ENCODE measurements at regions not wholly inside any gene's neighbourhood (a gene's known extent, or its start where the extent isn't known, plus 50 kb on each side); places are given as distances from the start of the nearest gene placed in this dataset.
"Not testable (repeated sequence)": the region's sequence is repeated elsewhere in the genome, so short reads cannot be mapped to it uniquely, and the experiment has no call there.

DNA sequence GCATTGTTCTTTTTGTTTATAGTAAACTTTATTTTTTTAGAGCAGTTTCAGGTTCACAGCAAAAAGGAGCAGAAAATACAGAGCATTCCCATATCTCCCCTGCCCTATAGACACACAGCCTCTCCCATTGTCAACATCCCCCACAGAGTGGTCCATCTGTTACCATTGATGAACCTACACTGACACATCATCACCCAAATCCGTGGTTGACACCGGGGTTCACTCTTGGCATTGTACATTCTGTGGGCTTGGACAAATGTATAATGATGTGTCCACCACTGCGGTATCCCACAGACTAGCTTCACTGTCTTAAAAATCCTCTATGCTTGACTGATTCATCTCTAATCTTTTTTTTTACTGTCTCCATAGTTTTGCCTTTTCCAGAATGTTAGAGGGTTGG lies 120.7 kb upstream of the SPATA31C2 start:
- Histone ChIP-seq H3K36me3 (ENCODE audit: insufficient read depth, low read length) (no peaks in the 10 kb centered on the region), H3K4me1 (ENCODE audit: insufficient read depth, low read length) (peaks cover 5% of the 10 kb centered on the region; the same call in 1 of the 2 replicates), H3K9me3 (ENCODE audit: control insufficient read depth, insufficient read depth, low read length) (no peaks in the 10 kb centered on the region), H3K9ac (ENCODE audit: low read depth, low read length) (no peak overlapping the region)

DNA sequence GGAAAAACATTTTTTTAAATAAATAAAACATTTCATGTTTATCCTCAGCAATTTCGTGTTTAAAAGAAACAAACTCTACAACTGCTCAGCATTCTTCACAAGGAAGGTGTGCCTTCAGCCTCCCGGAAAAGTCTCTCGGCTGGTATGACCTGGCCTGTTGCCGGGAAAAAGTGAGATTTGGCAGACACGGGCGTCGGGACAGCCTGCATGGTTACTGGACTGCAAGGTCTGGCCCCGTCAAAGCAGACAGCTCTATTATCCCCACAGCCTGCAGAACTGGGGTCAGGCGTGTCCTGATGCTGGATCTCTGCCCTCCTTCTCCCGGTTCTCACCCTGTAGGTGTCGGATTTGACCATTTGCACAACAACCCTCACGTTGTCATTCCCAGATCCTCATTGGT lies 120.3 kb upstream of the SPATA31C2 start:
- Histone ChIP-seq H3K4me1 (ENCODE audit: insufficient read depth, low read length) (peaks cover 5% of the 10 kb centered on the region; the same call in 1 of the 2 replicates), H3K36me3 (ENCODE audit: insufficient read depth, low read length) (no peaks in the 10 kb centered on the region), H3K9me3 (ENCODE audit: control insufficient read depth, insufficient read depth, low read length) (no peaks in the 10 kb centered on the region), H3K9ac (ENCODE audit: low read depth, low read length) (no peak overlapping the region)

DNA sequence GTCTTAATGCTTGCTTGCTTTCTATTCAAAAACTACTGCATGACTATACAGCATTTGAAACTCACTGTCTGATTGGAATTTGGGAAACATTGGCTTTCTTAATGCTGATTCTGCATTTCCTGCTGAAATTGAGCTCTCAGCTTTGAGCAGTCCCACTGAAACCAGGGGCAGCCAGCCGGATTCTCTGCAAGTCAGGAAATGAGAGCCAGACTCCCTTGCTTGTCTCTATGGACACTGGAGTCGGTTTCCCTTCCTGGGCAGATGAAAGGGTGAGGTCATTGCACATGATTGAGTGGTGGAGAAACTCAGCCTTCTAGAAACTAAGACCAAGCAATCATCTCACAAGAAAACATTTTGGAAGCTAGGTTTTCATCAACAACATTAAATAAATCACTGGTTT lies 119.7 kb upstream of the SPATA31C2 start:
- H3K9ac ChIP-seq (ENCODE audit: low read depth, low read length), result no peak overlapping the region
- no peaks in the 10 kb centered on the region for H3K9me3 ChIP-seq (ENCODE audit: control insufficient read depth, insufficient read depth, low read length)
- H3K4me1 ChIP-seq (ENCODE audit: insufficient read depth, low read length), result peaks cover 5% of the 10 kb centered on the region; the same call in 1 of the 2 replicates
- no peaks in the 10 kb centered on the region for H3K36me3 ChIP-seq (ENCODE audit: insufficient read depth, low read length)

DNA sequence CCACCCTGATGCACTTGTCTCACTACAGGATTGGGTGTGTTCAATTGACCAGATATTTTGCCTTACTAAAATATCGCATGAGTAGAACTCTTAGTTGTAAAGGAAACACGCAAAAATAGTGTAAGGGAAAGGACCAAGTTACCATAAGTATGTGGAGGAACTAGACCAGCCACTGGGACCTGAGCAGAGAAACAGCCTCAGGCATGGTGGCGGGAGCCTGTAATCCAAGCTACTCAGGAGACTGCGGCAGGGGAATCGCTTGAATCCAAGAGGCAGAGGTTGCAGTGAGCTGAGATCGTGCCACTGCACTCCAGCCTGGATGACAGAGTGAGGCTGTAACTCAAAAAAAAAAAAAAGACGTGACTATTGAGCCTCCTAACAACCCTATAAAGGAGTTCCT lies 117.9 kb upstream of the SPATA31C2 start:
- Histone ChIP-seq H3K4me1 (ENCODE audit: insufficient read depth, low read length) (peaks cover 5% of the 10 kb centered on the region; the same call in 1 of the 2 replicates), H3K36me3 (ENCODE audit: insufficient read depth, low read length) (no peaks in the 10 kb centered on the region), H3K9ac (ENCODE audit: low read depth, low read length) (no peak overlapping the region), H3K9me3 (ENCODE audit: control insufficient read depth, insufficient read depth, low read length) (no peaks in the 10 kb centered on the region)

DNA sequence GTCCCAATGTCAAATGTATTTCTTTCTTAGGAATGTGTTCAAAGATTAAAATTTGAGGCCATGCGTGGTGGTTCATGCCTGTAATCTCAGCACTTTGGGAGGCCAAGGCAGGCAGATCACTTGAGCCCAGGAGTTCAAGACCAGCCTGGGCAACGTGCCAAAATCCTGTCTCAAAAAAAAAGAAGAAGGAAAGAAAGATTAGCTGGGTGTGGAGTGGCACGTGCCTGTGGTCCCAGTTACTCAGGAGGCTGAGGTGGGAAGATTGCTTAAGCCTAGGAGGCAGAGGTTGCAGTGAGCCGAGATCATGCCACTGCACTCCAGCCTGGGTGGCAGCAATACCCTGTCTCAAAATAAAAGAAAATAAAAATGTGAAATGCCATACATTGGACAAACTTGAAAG lies 117.5 kb upstream of the SPATA31C2 start:
- not testable (repeated sequence) for H3K9me3 ChIP-seq (ENCODE audit: control insufficient read depth, insufficient read depth, low read length); H3K9ac ChIP-seq (ENCODE audit: low read depth, low read length); H3K36me3 ChIP-seq (ENCODE audit: insufficient read depth, low read length); H3K4me1 ChIP-seq (ENCODE audit: insufficient read depth, low read length)

DNA sequence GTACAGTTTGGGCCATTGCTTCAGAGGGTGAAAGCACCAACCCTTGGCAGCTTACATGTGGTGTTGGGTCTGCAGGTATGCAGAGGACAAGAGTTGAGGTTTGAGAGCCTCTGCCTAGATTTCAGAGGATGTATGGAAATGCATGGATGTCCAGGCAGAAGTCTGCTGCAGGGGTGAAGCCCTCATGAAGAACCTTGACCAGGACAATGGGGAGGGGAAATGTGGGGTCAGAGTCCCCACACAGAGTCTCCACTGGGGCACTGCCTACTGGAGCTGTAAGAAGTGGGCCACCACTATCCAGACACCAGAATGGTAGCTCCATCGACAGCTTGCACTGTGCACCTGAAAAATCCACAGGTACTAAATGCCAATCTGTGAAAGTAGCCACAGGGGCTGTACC lies 113.6 kb upstream of the SPATA31C2 start:
- H3K9ac ChIP-seq (ENCODE audit: low read depth, low read length), result no peak overlapping the region
- no peaks in the 10 kb centered on the region for H3K9me3 ChIP-seq (ENCODE audit: control insufficient read depth, insufficient read depth, low read length)
- H3K36me3 ChIP-seq (ENCODE audit: insufficient read depth, low read length), result no peaks in the 10 kb centered on the region
- H3K4me1 ChIP-seq (ENCODE audit: insufficient read depth, low read length), result no peaks in the 10 kb centered on the region

DNA sequence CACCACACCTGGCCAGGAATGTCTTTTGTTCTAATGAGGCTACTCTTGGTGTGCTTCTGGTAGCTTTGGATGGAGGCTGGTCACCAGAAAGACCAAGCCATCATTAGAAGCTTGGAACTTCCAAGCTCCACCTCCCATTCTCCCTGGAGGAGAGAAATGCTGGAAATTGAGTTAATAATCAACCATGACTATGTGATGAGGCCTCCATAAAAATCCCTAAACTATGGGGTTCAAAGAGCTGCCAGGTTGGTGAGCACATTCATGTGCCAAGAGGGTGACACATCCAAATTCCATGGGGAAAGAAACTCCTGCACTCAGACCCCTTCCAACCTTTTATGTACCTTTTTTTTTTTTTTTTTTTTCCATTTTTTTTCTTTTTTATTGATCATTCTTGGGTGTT lies 105.5 kb upstream of the SPATA31C2 start:
- Histone ChIP-seq H3K9ac (ENCODE audit: low read depth, low read length) (no peak overlapping the region), H3K9me3 (ENCODE audit: control insufficient read depth, insufficient read depth, low read length) (no peaks in the 10 kb centered on the region), H3K36me3 (ENCODE audit: insufficient read depth, low read length) (no peaks in the 10 kb centered on the region), H3K4me1 (ENCODE audit: insufficient read depth, low read length) (no peaks in the 10 kb centered on the region)

DNA sequence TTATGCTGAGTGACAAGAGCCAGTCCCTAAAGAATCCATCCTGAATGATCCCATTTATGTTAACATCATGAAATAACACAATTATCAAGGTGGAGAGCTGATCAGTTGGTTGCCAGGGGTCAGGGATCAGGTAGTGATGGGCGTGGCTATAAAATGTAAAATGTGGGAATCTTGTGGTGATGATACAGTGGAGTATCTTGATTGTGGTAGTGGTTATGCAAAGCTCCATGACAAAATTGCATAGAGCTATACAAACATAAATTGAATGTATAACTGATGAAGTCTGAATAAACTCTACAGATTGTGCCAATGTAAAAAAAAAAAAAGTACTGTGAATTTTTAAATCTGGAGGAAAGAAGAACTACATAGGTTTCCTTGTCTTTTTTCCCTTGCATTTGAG lies 104.6 kb upstream of the SPATA31C2 start:
- H3K36me3 ChIP-seq (ENCODE audit: insufficient read depth, low read length), result no peaks in the 10 kb centered on the region
- no peak overlapping the region for H3K9ac ChIP-seq (ENCODE audit: low read depth, low read length)
- no peaks in the 10 kb centered on the region for H3K9me3 ChIP-seq (ENCODE audit: control insufficient read depth, insufficient read depth, low read length)
- H3K4me1 ChIP-seq (ENCODE audit: insufficient read depth, low read length), result no peaks in the 10 kb centered on the region

DNA sequence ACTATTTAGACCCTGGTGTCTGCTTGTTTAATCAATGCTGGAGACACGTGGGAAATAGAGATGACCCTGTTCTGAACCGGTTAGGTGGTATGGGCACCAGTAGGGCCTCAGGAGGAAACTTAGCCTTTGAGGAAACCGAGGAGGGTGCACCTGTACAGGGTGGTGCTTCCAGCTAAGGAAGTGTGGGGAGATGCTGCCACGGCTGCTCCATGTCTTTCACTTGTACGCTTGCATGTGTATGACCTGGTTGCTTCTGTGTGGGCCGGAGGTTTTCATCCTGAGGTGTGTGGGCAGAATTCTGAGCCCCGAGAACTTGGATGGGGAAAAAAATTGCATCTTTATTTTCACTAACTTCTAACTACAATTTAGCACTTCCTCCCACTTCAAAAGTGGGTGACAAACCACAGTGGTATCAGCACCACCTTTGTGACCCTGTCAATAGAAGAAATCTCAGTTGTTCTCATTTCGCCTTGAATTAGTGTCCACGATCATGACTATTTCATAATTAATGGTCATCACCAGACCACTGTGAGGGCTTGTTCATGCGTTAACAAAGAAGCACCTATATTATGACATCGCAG lies 99.8 kb upstream of the SPATA31C2 start:
- H3K9ac ChIP-seq (ENCODE audit: low read depth, low read length), result no peak overlapping the region
- no peaks in the 10 kb centered on the region for H3K4me1 ChIP-seq (ENCODE audit: insufficient read depth, low read length)

DNA sequence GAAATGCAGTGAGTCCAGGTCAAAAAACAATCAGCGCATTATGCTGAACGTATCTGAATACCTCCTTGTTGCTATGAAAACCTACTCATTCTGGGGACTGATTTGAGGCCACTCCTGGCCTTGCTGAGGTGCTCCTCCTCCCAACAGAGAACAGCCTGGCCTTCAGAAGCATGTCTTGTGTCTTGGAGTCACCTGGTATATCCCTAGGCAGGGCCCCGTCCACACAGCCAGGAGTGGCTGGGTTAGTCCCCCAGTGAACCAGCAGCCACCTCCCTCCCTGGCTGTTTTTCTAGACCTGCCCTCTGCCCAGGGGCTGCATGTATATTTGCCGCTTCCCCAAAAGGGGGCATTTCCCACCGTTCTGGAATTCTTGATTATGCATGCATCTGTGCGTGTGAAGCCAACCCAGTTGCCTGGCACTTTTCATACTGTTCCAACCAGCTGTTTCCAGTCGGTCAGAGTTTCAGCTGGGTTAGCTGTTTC lies 99.2 kb upstream of the SPATA31C2 start:
- Histone ChIP-seq H3K9me3 (ENCODE audit: control insufficient read depth, insufficient read depth, low read length) (no peaks in the 10 kb centered on the region), H3K36me3 (ENCODE audit: insufficient read depth, low read length) (no peaks in the 10 kb centered on the region), H3K4me1 (ENCODE audit: insufficient read depth, low read length) (no peaks in the 10 kb centered on the region), H3K9ac (ENCODE audit: low read depth, low read length) (no peak overlapping the region)

More for the DNA sequence above, 99.8 kb upstream of the SPATA31C2 start:
- Histone ChIP-seq H3K36me3 (ENCODE audit: insufficient read depth, low read length) (no peaks in the 10 kb centered on the region), H3K9me3 (ENCODE audit: control insufficient read depth, insufficient read depth, low read length) (no peaks in the 10 kb centered on the region)

DNA sequence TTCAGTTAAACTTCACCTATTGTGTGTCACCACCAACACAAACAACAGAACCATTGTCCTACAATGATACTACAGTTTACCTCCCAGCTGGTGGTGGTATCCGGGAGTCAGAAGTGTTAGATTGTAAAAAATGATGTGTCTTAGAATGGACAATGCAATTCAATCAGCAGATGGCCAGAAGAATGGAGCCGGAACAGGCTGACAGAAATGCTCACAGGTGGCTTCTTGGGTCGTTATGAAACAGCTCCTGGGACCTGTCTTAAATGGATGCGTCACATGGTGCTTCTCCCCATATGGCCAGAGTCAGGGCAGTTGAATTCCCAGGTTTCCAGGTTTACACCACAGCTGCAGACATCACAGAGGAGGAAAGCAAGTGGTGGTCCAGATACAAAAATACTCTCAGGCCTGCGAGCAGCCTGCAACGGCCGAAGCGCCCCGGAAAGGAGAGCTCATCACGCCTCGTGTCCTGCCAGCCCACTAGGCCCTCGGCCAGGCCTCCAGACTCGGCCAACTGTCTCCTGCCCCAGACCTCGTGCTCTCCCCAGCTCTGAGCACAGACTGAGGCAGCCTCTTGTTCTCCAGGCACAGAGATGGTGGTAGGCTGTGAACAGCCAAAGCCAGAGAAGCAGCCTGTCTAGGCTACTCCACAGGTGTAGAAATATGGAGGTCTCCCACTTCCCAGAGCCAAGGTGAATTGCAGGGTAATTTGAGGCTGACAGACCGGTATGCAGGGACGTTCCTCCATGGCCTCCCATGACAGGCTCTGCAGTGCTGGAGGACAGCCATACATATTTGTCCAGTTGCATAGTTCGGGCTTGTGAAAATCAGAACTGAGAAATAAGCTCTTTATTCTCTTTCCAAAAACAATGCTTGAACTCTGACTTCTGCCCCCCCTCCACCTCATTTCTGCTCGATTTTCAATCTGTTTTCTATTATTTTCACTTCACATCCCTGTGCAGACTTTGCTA lies 98.5 kb upstream of the SPATA31C2 start:
- Histone ChIP-seq H3K4me1 (ENCODE audit: insufficient read depth, low read length) (no peaks in the 10 kb centered on the region), H3K9me3 (ENCODE audit: control insufficient read depth, insufficient read depth, low read length) (no peaks in the 10 kb centered on the region), H3K9ac (ENCODE audit: low read depth, low read length) (no peak overlapping the region), H3K36me3 (ENCODE audit: insufficient read depth, low read length) (no peaks in the 10 kb centered on the region)

DNA sequence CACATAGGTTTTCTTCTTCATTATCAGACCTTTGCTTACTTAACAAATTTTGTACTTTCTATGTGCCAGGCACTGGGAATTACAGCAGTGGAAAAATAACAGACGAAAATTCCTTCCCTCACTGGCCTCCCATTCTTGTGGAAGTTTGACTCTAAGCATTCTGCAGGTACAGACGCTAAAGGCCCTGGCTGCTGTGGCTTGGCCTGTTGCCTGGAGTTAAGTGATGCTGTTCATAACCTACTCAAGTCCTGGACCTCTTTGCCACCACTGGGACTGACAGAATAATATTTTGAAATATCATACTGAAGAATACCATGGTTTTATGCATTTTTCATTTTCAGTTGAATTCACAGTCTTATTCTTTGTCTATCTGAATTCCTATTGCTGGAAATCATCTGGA lies 97.3 kb upstream of the SPATA31C2 start:
- Histone ChIP-seq H3K9me3 (ENCODE audit: control insufficient read depth, insufficient read depth, low read length) (no peaks in the 10 kb centered on the region), H3K36me3 (ENCODE audit: insufficient read depth, low read length) (no peaks in the 10 kb centered on the region), H3K9ac (ENCODE audit: low read depth, low read length) (no peak overlapping the region), H3K4me1 (ENCODE audit: insufficient read depth, low read length) (no peaks in the 10 kb centered on the region)

DNA sequence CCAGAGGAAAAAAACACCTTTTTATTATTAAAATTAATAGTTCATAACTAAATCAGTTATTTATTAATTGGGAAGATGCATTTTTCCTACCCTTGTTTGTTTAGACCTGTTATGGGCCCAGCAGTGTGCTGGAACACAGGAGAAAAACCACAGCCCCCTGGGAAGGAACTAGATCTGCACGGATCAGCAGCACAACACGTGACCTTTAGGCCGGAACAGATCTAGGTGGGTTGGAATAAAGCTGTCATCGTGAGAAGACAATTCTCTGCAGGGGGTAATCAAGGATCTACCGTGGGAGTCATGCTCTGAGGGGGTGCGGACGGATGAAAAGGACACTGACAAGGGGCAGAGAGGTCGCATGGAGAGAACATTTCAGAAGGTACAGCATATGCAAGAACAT lies 95.8 kb upstream of the SPATA31C2 start:
- no peaks in the 10 kb centered on the region for H3K4me1 ChIP-seq (ENCODE audit: insufficient read depth, low read length)
- H3K36me3 ChIP-seq (ENCODE audit: insufficient read depth, low read length), result no peaks in the 10 kb centered on the region
- no peak overlapping the region for H3K9ac ChIP-seq (ENCODE audit: low read depth, low read length)
- no peaks in the 10 kb centered on the region for H3K9me3 ChIP-seq (ENCODE audit: control insufficient read depth, insufficient read depth, low read length)

DNA sequence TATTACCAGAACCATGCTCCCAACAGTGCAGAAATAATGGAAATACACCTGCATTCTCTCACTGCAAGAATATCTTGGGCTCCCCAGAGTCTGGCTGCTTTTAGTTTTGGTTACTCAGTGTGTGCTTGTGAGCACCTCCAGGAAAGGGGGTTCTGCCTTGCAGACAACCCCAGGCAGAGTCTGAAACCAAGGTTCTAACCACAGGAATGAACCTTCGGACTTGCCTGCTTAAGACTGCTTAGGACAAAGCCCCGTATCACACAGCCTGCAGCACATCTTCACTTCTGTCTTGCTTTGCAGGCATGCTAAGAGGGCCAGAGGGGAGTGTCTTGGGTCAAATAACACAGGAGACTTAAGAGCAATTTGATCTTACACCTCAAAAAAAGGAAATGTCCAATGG lies 94.8 kb upstream of the SPATA31C2 start:
- Histone ChIP-seq H3K9me3 (ENCODE audit: control insufficient read depth, insufficient read depth, low read length) (no peaks in the 10 kb centered on the region), H3K9ac (ENCODE audit: low read depth, low read length) (no peak overlapping the region), H3K36me3 (ENCODE audit: insufficient read depth, low read length) (no peaks in the 10 kb centered on the region), H3K4me1 (ENCODE audit: insufficient read depth, low read length) (no peaks in the 10 kb centered on the region)

DNA sequence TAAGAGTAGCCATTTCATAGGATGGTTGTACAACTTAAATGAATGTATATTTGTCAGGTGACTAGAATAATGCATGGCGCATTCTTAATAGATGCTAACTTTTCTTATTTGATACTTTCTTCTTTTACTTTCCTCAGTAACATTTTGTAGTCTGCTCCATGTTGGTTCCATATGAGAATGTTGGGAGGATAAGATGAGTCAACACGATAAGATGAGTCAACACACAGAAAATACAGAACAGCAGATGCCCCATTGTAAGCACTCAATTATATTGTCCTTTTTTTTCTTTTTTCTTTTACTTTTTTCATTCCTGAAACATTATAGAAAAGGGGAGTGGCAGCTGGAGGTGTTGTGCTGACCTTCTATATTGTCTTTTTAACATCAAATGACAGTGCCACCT lies 92.3 kb upstream of the SPATA31C2 start:
- Histone ChIP-seq H3K4me1 (ENCODE audit: insufficient read depth, low read length) (no peaks in the 10 kb centered on the region), H3K9ac (ENCODE audit: low read depth, low read length) (no peak overlapping the region), H3K36me3 (ENCODE audit: insufficient read depth, low read length) (no peaks in the 10 kb centered on the region), H3K9me3 (ENCODE audit: control insufficient read depth, insufficient read depth, low read length) (no peaks in the 10 kb centered on the region)

Measured in ES-I3 (cell line).